Neural cell (in vitro differentiated cells): ENCODE measurements at regions not wholly inside any gene's neighbourhood (a gene's known extent, or its start where the extent isn't known, plus 50 kb on each side); places are given as distances from the start of the nearest gene placed in this dataset.

Experiments
- CTCF ChIP-seq: fragments of 450-650 bp; IDR thresholded peaks from 2 replicates; pipeline ENCODE4 v1.5.1; 2014; ENCODE audit warnings: antibody characterized with exemption, mild to moderate bottlenecking, moderate library complexity; ENCODE audit not compliant: poor library complexity, severe bottlenecking
- EP300 ChIP-seq: fragments of 450-650 bp; conservative IDR thresholded peaks from 2 replicates; pipeline ENCODE4 v1.6.1; 2014; ENCODE audit warnings: antibody characterized with exemption, mild to moderate bottlenecking, moderate library complexity; ENCODE audit not compliant: poor library complexity, severe bottlenecking
- SMC3 ChIP-seq: fragments of 450-650 bp; conservative IDR thresholded peaks from 2 replicates; pipeline ENCODE4 v1.6.1; 2014; ENCODE audit warnings: antibody characterized with exemption, mild to moderate bottlenecking, moderate library complexity; ENCODE audit not compliant: poor library complexity

GRCh38 chr5:61869333-61869732, 436.7 kb upstream of the KIF2A start:
- no peak for TF ChIP-seq EP300
- no peak for TF ChIP-seq CTCF
- no peak for TF ChIP-seq SMC3
